ENCODE measurements at regions not wholly inside any gene's neighbourhood (a gene's known extent, or its start where the extent isn't known, plus 50 kb on each side); places are given as distances from the start of the nearest gene placed in this dataset.

GRCh38 chr6:63140114-63140513 lies 71.2 kb upstream of the FKBP1C start:
- Mint-ChIP-seq H3K9me3 (ENCODE audit: low read depth) (peaks cover 11% of the 10 kb centered on the region), H3K27ac (no peak overlapping the region), H3K4me1 (no peaks in the 10 kb centered on the region), H3K36me3 (ENCODE audit: low read depth) (no peaks in the 10 kb centered on the region), H3K27me3 (no peaks in the 10 kb centered on the region), H3K4me3 (no peak overlapping the region)
- ChIA-PET POLR2A (no interaction called here), CTCF (no interaction called here)
- no peak for ATAC-seq
- intact Hi-C loops (cut with DNase I, micrococcal nuclease), result no loop called here
- no peak for DNase-seq

GRCh38 chr6:63140692-63141318 lies 70.5 kb upstream of the FKBP1C start:
- no peak for ATAC-seq
- Mint-ChIP-seq H3K36me3 (ENCODE audit: low read depth) (no peaks in the 10 kb centered on the region), H3K9me3 (ENCODE audit: low read depth) (peaks cover 9% of the 10 kb centered on the region), H3K4me3 (no peak overlapping the region), H3K27me3 (no peaks in the 10 kb centered on the region), H3K27ac (no peak overlapping the region), H3K4me1 (no peaks in the 10 kb centered on the region)
- POLR2A ChIA-PET, result no interaction called here
- DNase-seq, result no peak
- intact Hi-C loops (cut with DNase I, micrococcal nuclease), result no loop called here
- CTCF ChIA-PET, result no interaction called here

- POLR2A ChIA-PET, result no interaction called here
- ATAC-seq (no peak), DNase-seq (no peak)
- Mint-ChIP-seq H3K36me3 (ENCODE audit: low read depth) (no peaks in the 10 kb centered on the region), H3K9me3 (ENCODE audit: low read depth) (peaks cover 3% of the 10 kb centered on the region), H3K4me3 (no peak overlapping the region), H3K27me3 (no peaks in the 10 kb centered on the region), H3K27ac (no peak overlapping the region), H3K4me1 (no peaks in the 10 kb centered on the region)
- intact Hi-C loops (cut with DNase I, micrococcal nuclease), result no loop called here
- CTCF ChIA-PET, result interaction anchor here (1.0 kb wide), 1 partner anchor 15 kb away, joined by 3 read pairs; no protein-coding TSS in a partner anchor
These were observed 61.5 kb upstream of the FKBP1C start for GRCh38 chr6:63149730-63150129.

- Mint-ChIP-seq H3K36me3 (ENCODE audit: low read depth) (no peaks in the 10 kb centered on the region), H3K27ac (no peak overlapping the region), H3K4me3 (no peak overlapping the region), H3K9me3 (ENCODE audit: low read depth) (peaks cover 5% of the 10 kb centered on the region), H3K27me3 (no peaks in the 10 kb centered on the region), H3K4me1 (no peaks in the 10 kb centered on the region)
- DNase-seq (no peak), ATAC-seq (no peak)
- CTCF ChIA-PET, result no interaction called here
- intact Hi-C loops (cut with DNase I, micrococcal nuclease), result no loop called here
- POLR2A ChIA-PET, result no interaction called here
These were observed 56.7 kb upstream of the FKBP1C start for GRCh38 chr6:63154535-63154934.

All from activated CD4-positive, alpha-beta T cell treated with anti-CD3 and anti-CD28 coated beads for 36 hours (primary cell).